CD14-positive monocyte (primary cell): ENCODE measurements at regions not wholly inside any gene's neighbourhood (a gene's known extent, or its start where the extent isn't known, plus 50 kb on each side); places are given as distances from the start of the nearest gene placed in this dataset.
"Not testable (repeated sequence)": the region's sequence is repeated elsewhere in the genome, so short reads cannot be mapped to it uniquely, and the experiment has no call there.

ENCODE experiments used
- DNase-seq, 3 donors: peaks; one replicate each; pipeline ENCODE4 v3.0.0-alpha.2; 2011 to 2022
- H2AFZ ChIP-seq: 2 replicates; pipeline ENCODE4 v1.6.0; 2012; ENCODE audit warnings: mild to moderate bottlenecking, low read depth, low read length, inconsistent platforms; ENCODE audit not compliant: insufficient read depth, poor library complexity, severe bottlenecking
- H3K27ac ChIP-seq, 2 donors: 1 replicate in 1 of 2; 2 replicates in 1 of 2; pipeline ENCODE4 v1.5.1; 2012 to 2013; ENCODE audit warnings: low read length in 2 of 2, control low read depth in 1 of 2, inconsistent platforms in 1 of 2, low read depth in 1 of 2, mild to moderate bottlenecking in 1 of 2
- H3K27me3 ChIP-seq, 2 donors: one replicate each; pipeline versions ENCODE4 v1.6.0 to v1.6.1; 2011 to 2013; ENCODE audit warnings: low read length in 2 of 2; ENCODE audit not compliant: control insufficient read depth in 2 of 2, insufficient read depth in 2 of 2
- H3K36me3 ChIP-seq, 2 donors: replicated peaks in 1 of 2; 1 replicate in 1 of 2; 2 replicates in 1 of 2; pipeline versions ENCODE4 v1.5.1 to v1.6.1; 2012 to 2013; ENCODE audit warnings: low read length in 2 of 2, control low read depth in 1 of 2, inconsistent platforms in 1 of 2, mild to moderate bottlenecking in 1 of 2; ENCODE audit not compliant: insufficient read depth in 2 of 2, control insufficient read depth in 1 of 2
- H3K4me1 ChIP-seq, 2 donors: 1 replicate in 1 of 2; 2 replicates in 1 of 2; pipeline versions ENCODE4 v1.5.1 to v1.6.1; 2012 to 2013; ENCODE audit warnings: low read length in 2 of 2, control low read depth in 1 of 2, inconsistent platforms in 1 of 2, mild to moderate bottlenecking in 1 of 2, moderate library complexity in 1 of 2; ENCODE audit not compliant: insufficient read depth in 2 of 2, control insufficient read depth in 1 of 2
- H3K4me2 ChIP-seq: replicated peaks from 2 replicates; pipeline ENCODE3; 2012; ENCODE audit warnings: low read length, moderate library complexity, mild to moderate bottlenecking; ENCODE audit not compliant: poor library complexity, severe bottlenecking; ENCODE audit errors: extremely low read depth
- H3K4me3 ChIP-seq, 3 experiments: fragments of 200-600 bp in 1 of 3; sonication (generic) in 1 of 3; replicated peaks in 1 of 3; 1 replicate in 2 of 3; 2 replicates in 1 of 3; pipeline ENCODE4 v1.5.1; 2011 to 2013; ENCODE audit warnings: low read length in 3 of 3, mild to moderate bottlenecking in 3 of 3, control low read depth in 2 of 3, low read depth in 2 of 3, inconsistent platforms in 1 of 3, moderate library complexity in 1 of 3
- H3K79me2 ChIP-seq: 2 replicates; pipeline ENCODE4 v1.6.0; 2012; ENCODE audit warnings: mild to moderate bottlenecking, control low read depth, inconsistent platforms, low read length, moderate library complexity; ENCODE audit not compliant: insufficient read depth
- H3K9ac ChIP-seq: 2 replicates; pipeline ENCODE4 v1.6.0; 2017; ENCODE audit warnings: low read length, mild to moderate bottlenecking; ENCODE audit not compliant: insufficient read depth, poor library complexity, severe bottlenecking
- H3K9me3 ChIP-seq, 2 donors: replicated peaks in 1 of 2; 1 replicate in 1 of 2; 2 replicates in 1 of 2; pipeline versions ENCODE4 v1.5.1 to v1.6.1; 2012 to 2013; ENCODE audit warnings: low read length in 2 of 2, control low read depth in 1 of 2; ENCODE audit not compliant: control insufficient read depth in 1 of 2, insufficient read depth in 1 of 2
- H4K20me1 ChIP-seq: 2 replicates; pipeline ENCODE4 v1.6.0; 2012; ENCODE audit warnings: mild to moderate bottlenecking, low read length, control low read depth, moderate library complexity; ENCODE audit not compliant: insufficient read depth
- H3K27ac Mint-ChIP-seq, 7 donors: one replicate each; pipeline ENCODE4 v1.8.0; 2020; ENCODE audit warnings: mild to moderate bottlenecking in 7 of 7, mixed read lengths in 7 of 7, moderate library complexity in 6 of 7, inconsistent platforms in 2 of 7
- H3K27me3 Mint-ChIP-seq, 3 donors: one replicate each; pipeline ENCODE4 v1.8.0; 2021 to 2022; ENCODE audit warnings: low read depth in 3 of 3, mild to moderate bottlenecking in 3 of 3, mixed read lengths in 3 of 3, moderate library complexity in 3 of 3, inconsistent platforms in 1 of 3
- H3K36me3 Mint-ChIP-seq, 2 donors: one replicate each; pipeline ENCODE4 v1.8.0; 2020; ENCODE audit warnings: mixed read lengths in 2 of 2, inconsistent platforms in 1 of 2, mild to moderate bottlenecking in 1 of 2
- H3K4me1 Mint-ChIP-seq: one replicate; pipeline ENCODE4 v1.8.0; 2020; ENCODE audit warnings: mild to moderate bottlenecking, mixed read lengths
- H3K4me3 Mint-ChIP-seq, 2 donors: one replicate each; pipeline ENCODE4 v1.8.0; 2020; ENCODE audit warnings: mild to moderate bottlenecking in 2 of 2, mixed read lengths in 2 of 2, moderate library complexity in 1 of 2
- H3K9me3 Mint-ChIP-seq, 7 donors: one replicate each; pipeline ENCODE4 v1.8.0; 2020 to 2022; ENCODE audit warnings: mixed read lengths in 7 of 7, mild to moderate bottlenecking in 6 of 7, moderate library complexity in 6 of 7, inconsistent platforms in 2 of 7
- WGBS: methylation state at CpG from one replicate; pipeline ENCODE4 v1.1.5; 2013; ENCODE audit warnings: missing lambda C conversion rate; ENCODE audit not compliant: insufficient coverage; 5-methylcytosine and 5-hydroxymethylcytosine counted together
- intact Hi-C, 2 donors: fragments of 100-400 bp; cut with micrococcal nuclease; formaldehyde crosslinking; loops; one replicate each; pipeline versions ENCODE4 v1.15.0 to v1.15.1; 2023
- TF ChIP-seq, protein P1 (sequence below): fragments of 200-600 bp; IDR thresholded peaks from one replicate; pipeline ENCODE4 v1.8.0; 2022; ENCODE audit warnings: antibody characterized with exemption, mild to moderate bottlenecking

DNA sequence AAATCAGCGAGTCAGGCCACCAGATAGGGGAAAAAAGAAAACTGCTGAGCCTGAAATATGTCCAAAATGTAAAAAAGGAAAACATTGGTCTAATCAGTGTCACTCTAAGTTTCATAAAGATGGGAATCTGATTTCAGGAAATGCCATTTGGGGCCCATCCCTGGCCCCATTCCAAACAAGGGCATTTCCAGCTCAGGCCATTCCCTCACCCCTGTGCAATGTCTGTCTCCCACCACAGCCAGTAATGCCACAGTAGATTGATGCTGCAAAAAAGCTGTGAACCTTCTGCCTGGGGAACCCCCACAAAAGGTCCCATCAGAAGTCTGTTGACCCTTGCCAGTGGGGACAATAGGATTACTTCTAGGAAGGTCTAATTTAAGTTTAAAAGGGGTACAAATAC lies 199.6 kb downstream of the YTHDC2 start:
- Mint-ChIP-seq H3K4me3 (no peak overlapping the region), H3K4me1 (no peaks in the 10 kb centered on the region), H3K9me3 (peaks cover 5 to 27% (median 25%) of the 10 kb centered on the region in 7 donors), H3K27ac (no peak overlapping the region), H3K27me3 (peaks cover 0 to 2% (median 0%) of the 10 kb centered on the region in 3 donors), H3K36me3 (no peaks in the 10 kb centered on the region)
- Histone ChIP-seq H3K27me3 (no peaks in the 10 kb centered on the region), H3K9ac (no peak overlapping the region), H3K4me2 (no peak overlapping the region), H3K4me1 (no peaks in the 10 kb centered on the region), H3K9me3 (peaks cover 3 to 12% of the 10 kb centered on the region in 2 donors), H3K79me2 (no peaks in the 10 kb centered on the region), H4K20me1 (no peaks in the 10 kb centered on the region), H3K27ac (no peak overlapping the region), H3K36me3 (no peaks in the 10 kb centered on the region), H2AFZ (no peak overlapping the region), H3K4me3 (no peak overlapping the region)
- TF ChIP-seq, protein P1, sequence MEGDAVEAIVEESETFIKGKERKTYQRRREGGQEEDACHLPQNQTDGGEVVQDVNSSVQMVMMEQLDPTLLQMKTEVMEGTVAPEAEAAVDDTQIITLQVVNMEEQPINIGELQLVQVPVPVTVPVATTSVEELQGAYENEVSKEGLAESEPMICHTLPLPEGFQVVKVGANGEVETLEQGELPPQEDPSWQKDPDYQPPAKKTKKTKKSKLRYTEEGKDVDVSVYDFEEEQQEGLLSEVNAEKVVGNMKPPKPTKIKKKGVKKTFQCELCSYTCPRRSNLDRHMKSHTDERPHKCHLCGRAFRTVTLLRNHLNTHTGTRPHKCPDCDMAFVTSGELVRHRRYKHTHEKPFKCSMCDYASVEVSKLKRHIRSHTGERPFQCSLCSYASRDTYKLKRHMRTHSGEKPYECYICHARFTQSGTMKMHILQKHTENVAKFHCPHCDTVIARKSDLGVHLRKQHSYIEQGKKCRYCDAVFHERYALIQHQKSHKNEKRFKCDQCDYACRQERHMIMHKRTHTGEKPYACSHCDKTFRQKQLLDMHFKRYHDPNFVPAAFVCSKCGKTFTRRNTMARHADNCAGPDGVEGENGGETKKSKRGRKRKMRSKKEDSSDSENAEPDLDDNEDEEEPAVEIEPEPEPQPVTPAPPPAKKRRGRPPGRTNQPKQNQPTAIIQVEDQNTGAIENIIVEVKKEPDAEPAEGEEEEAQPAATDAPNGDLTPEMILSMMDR, result no peak
- intact Hi-C loops, result no loop called here
- no CpG with 5 or more reads among the region's 1 CpG for WGBS
- no peak for DNase-seq

DNA sequence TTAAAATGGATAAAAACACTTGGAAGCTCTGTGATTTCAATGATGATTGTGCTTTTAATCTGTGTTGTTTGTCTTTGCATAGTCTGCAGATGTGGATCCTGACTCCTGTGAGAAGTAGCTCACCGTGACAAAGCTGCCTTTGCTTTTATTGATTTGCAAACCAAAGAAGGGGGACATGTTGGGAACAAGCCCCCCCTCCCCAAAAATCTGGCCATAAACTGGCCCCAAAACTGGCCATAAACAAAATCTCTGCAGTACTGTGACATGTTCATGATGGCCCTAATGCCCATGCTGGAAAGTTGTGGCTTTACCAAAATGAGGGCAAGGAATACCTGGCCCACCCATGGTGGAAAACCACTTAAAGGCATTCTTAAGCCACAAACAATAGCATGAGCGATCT lies 202.4 kb downstream of the YTHDC2 start:
- H3K27me3 Mint-ChIP-seq, H3K36me3 Mint-ChIP-seq, H3K27me3 ChIP-seq, H3K79me2 ChIP-seq, H3K36me3 ChIP-seq, H3K4me3 Mint-ChIP-seq, H2AFZ ChIP-seq, H3K9ac ChIP-seq, H3K4me1 ChIP-seq, H4K20me1 ChIP-seq, H3K4me1 Mint-ChIP-seq, H3K27ac ChIP-seq, DNase-seq, intact Hi-C loops, H3K4me3 ChIP-seq, H3K4me2 ChIP-seq: not testable (repeated sequence)
- 100% methylated on average over 1 of the region's 2 CpGs for WGBS
- Mint-ChIP-seq H3K9me3 (peaks cover 7 to 25% (median 24%) of the 10 kb centered on the region in 7 donors), H3K27ac (peak overlapping the region in 1 of 7 donors; percentile 2)
- peaks cover 3 to 12% of the 10 kb centered on the region in 2 donors for H3K9me3 ChIP-seq
